WTC11 (cell line): ENCODE measurements at regions not wholly inside any gene's neighbourhood (a gene's known extent, or its start where the extent isn't known, plus 50 kb on each side); places are given as distances from the start of the nearest gene placed in this dataset.

Experiments used
- ARID4B ChIP-seq: sonication (generic); formaldehyde crosslinking; IDR thresholded peaks from 2 replicates; pipeline ENCODE4 v1.8.0; 2023; ENCODE audit warnings: missing genetic modification reagents, mild to moderate bottlenecking, borderline replicate concordance
- CREB1 ChIP-seq: sonication (generic); formaldehyde crosslinking; IDR thresholded peaks from 2 replicates; pipeline ENCODE4 v1.8.0; 2023; ENCODE audit warnings: mild to moderate bottlenecking, missing genetic modification reagents
- CTCF ChIP-seq: fragments of 200-600 bp; IDR thresholded peaks from 2 replicates; pipeline ENCODE4 v1.8.0; 2022; ENCODE audit warnings: antibody characterized with exemption
- ESRRA ChIP-seq: sonication (generic); formaldehyde crosslinking; IDR thresholded peaks from 2 replicates; pipeline ENCODE4 v1.8.1; 2022; ENCODE audit warnings: mild to moderate bottlenecking, missing genetic modification reagents, borderline replicate concordance
- FOXJ3 ChIP-seq: sonication (generic); formaldehyde crosslinking; IDR thresholded peaks from 2 replicates; pipeline ENCODE4 v1.9.0; 2021; ENCODE audit warnings: missing genetic modification reagents, mild to moderate bottlenecking, borderline replicate concordance
- HMGXB4 ChIP-seq: sonication (generic); formaldehyde crosslinking; IDR thresholded peaks from 2 replicates; pipeline ENCODE4 v1.8.1; 2023; ENCODE audit warnings: mild to moderate bottlenecking, moderate library complexity, missing genetic modification reagents
- JUN ChIP-seq: sonication (generic); formaldehyde crosslinking; IDR thresholded peaks from 2 replicates; pipeline ENCODE4 v1.8.0; 2023; ENCODE audit warnings: mild to moderate bottlenecking, missing genetic modification reagents
- NFE2L1 ChIP-seq: sonication (generic); formaldehyde crosslinking; IDR thresholded peaks from 2 replicates; pipeline ENCODE4 v1.8.1; 2023; ENCODE audit warnings: missing genetic modification reagents
- PRRX2 ChIP-seq: fragments of 250-450 bp; sonication (Bioruptor Pico); IDR thresholded peaks from 2 replicates; pipeline ENCODE4 v1.8.0; 2021; ENCODE audit warnings: mild to moderate bottlenecking
- STAT6 ChIP-seq: sonication (generic); formaldehyde crosslinking; conservative IDR thresholded peaks from 2 replicates; pipeline ENCODE4 v1.8.1; 2023; ENCODE audit warnings: mild to moderate bottlenecking, low read depth, missing genetic modification reagents, moderate library complexity
- TCF7 ChIP-seq: sonication (generic); formaldehyde crosslinking; IDR thresholded peaks from 2 replicates; pipeline ENCODE4 v1.8.0; 2022; ENCODE audit warnings: mild to moderate bottlenecking, low read depth, missing genetic modification reagents, moderate library complexity
- TEAD4 ChIP-seq: sonication (generic); formaldehyde crosslinking; IDR thresholded peaks from 2 replicates; pipeline ENCODE4 v1.8.0; 2022; ENCODE audit warnings: mild to moderate bottlenecking, missing genetic modification reagents
- ZBTB43 ChIP-seq: sonication (generic); formaldehyde crosslinking; IDR thresholded peaks from 2 replicates; pipeline ENCODE4 v1.8.1; 2023; ENCODE audit warnings: mild to moderate bottlenecking, missing genetic modification reagents

- TF ChIP-seq ZBTB43 (CRISPR knock-in tag) (no peak), STAT6 (CRISPR knock-in tag) (no peak), HMGXB4 (CRISPR knock-in tag) (no peak), ESRRA (no peak), ARID4B (CRISPR knock-in tag) (no peak), PRRX2 (no peak), CTCF (no peak), TCF7 (CRISPR knock-in tag) (no peak), TEAD4 (CRISPR knock-in tag) (no peak), FOXJ3 (CRISPR knock-in tag) (no peak), JUN (CRISPR knock-in tag) (no peak), NFE2L1 (CRISPR knock-in tag) (no peak), CREB1 (CRISPR knock-in tag) (no peak)
Measured at GRCh38 chr5:125103459-125103858, 357.0 kb upstream of the ZNF608 start.
